ENCODE measurements at regions not wholly inside any gene's neighbourhood (a gene's known extent, or its start where the extent isn't known, plus 50 kb on each side); places are given as distances from the start of the nearest gene placed in this dataset.

DNA sequence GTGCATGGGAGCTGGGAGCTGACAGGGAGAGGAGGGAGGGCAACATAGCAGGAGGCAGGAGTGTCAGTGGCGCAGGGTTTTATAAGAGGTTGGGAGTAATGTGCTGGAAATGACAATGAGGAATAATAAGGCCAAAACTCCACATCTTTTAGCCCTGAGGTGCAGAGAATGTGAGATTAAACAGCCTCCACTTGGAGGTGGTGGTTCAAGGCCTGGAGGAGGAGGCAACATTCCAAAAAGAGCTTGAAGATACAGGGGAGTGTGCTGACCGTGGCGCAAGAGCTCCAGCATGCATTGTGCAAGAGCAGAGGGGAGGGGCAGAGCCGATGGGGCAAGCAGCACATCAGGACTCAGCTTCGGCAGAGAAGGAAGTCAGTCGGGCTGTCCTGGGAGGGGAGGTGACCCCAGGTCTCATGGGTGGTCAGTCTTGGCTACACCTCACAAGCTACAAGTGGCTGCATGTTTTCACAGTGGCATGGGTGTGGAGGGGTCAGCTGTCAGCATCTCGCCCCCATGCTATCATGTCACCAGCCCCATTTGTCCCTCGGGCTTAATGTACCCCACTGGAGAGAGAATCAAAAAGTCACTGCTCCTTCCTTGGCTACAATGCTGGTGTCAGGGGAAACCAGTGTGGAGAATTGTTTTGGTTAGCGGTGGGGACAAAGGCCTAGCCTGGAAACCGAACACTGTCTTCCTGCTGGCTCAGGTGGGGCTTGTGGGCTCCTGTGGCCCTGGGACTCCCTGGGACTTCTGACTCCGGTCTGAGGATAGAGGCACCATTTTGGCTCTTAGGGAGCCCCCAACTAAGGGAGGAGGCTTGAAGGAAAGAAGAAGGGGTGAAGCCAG, 208.0 kb downstream of the ZFP36L2 start:
- WGBS, 2 donors = 63 to 66% methylated on average over 11 of the region's 11 CpGs
- Histone ChIP-seq H3K9me3 (no peaks in the 10 kb centered on the region), H3K27me3 (no peaks in the 10 kb centered on the region), H3K4me1 (peaks cover 0 to 9% (median 2%) of the 10 kb centered on the region in 3 donors), H3K27ac (peak overlapping the region in 3 of 4 donors; percentile 10 to 71 (median 66)), H3K4me3 (no peak overlapping the region), H3K36me3 (no peaks in the 10 kb centered on the region)
- intact Hi-C loops (cut with DNase I) = no loop called here
- FAIRE-seq (no peak), ATAC-seq (peak; percentile 62 to 85 (median 74)), DNase-seq (peak in 5 of 6 donors; percentile 63 to 84 (median 75))
- no peak for TF ChIP-seq CTCF (IDR thresholded peaks at IDR 0.05)

DNA sequence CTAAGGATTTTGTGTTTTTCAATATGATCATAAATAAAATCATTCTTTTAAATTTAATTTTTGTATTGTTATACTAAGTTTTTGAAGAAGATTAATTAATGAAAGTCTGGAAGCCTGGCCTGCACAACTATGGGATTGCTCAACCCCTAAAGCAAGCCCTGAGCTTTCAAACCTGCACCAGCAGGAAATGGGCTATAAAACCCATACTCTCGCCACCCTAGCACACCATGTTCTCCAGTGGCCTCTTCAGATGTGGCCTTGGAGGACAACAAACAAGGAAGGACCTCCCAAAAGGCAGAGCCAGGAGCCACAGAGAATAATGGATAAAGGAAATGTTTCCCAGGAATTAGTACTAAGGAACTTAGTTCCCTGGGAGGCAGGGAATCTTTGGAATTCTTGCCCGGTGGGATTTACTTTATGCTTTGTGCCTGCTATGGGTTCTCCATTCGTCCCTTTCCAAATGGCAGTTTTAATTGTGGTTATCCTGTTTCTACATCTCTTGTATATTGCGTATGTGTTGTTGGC, 212.5 kb downstream of the ZFP36L2 start:
- DNase-seq (peak in 1 of 6 donors; percentile 9), ATAC-seq (peak in 1 of 4 donors; percentile 17), FAIRE-seq (no peak)
- Histone ChIP-seq H3K27ac (peak overlapping the region in 1 of 4 donors; percentile 20), H3K36me3 (no peaks in the 10 kb centered on the region), H3K4me1 (peaks cover 0 to 24% (median 8%) of the 10 kb centered on the region in 3 donors), H3K9me3 (no peaks in the 10 kb centered on the region), H3K4me3 (no peak overlapping the region), H3K27me3 (no peaks in the 10 kb centered on the region)
- intact Hi-C loops (cut with DNase I) = no loop called here
- TF ChIP-seq CTCF (IDR thresholded peaks at IDR 0.05) = no peak
- WGBS, 2 donors = 74 to 79% methylated on average over 4 of the region's 4 CpGs

- H3K36me3 ChIP-seq = no peaks in the 10 kb centered on the region
- intact Hi-C loops (cut with DNase I) = no loop called here
- ATAC-seq = no peak
- no peak for DNase-seq
- TF ChIP-seq CTCF (IDR thresholded peaks at IDR 0.05) = no peak
- no peaks in the 10 kb centered on the region for H3K27me3 ChIP-seq
- H3K9me3 ChIP-seq = no peaks in the 10 kb centered on the region
- H3K27ac ChIP-seq = no peak overlapping the region
- H3K4me3 ChIP-seq = no peak overlapping the region
- FAIRE-seq = no peak
- WGBS, 2 donors = 47 to 50% methylated on average over 2 of the region's 2 CpGs
- peaks cover 0 to 24% (median 8%) of the 10 kb centered on the region in 3 donors for H3K4me1 ChIP-seq
These were observed 213.4 kb downstream of the ZFP36L2 start for GRCh38 chr2:43012966-43013365.

- Histone ChIP-seq H3K27ac (peak overlapping the region in 3 of 4 donors; percentile 6 to 69 (median 59)), H3K27me3 (no peaks in the 10 kb centered on the region), H3K4me3 (no peak overlapping the region), H3K9me3 (no peaks in the 10 kb centered on the region), H3K36me3 (no peaks in the 10 kb centered on the region), H3K4me1 (peaks cover 0 to 24% (median 11%) of the 10 kb centered on the region in 3 donors)
- DNase-seq = no peak
- no peak for FAIRE-seq
- no peak for TF ChIP-seq CTCF (IDR thresholded peaks at IDR 0.05)
- 44 to 59% methylated on average over 1 of the region's 1 CpG for WGBS, 2 donors
- peak in 1 of 4 donors; percentile 13 for ATAC-seq
- intact Hi-C loops (cut with DNase I) = no loop called here
These were observed 215.3 kb downstream of the ZFP36L2 start for GRCh38 chr2:43011158-43011491.

Measured in pancreas (tissue), 10 donors.